SJCRH30 (cell line): ENCODE measurements at regions not wholly inside any gene's neighbourhood (a gene's known extent, or its start where the extent isn't known, plus 50 kb on each side); places are given as distances from the start of the nearest gene placed in this dataset.
"Not testable (repeated sequence)": the region's sequence is repeated elsewhere in the genome, so short reads cannot be mapped to it uniquely, and the experiment has no call there.

Experiments
- DNase-seq, 2 experiments: peaks; one replicate each; pipeline ENCODE4 v3.0.0-alpha.2; 2015 to 2020
- H3K27ac ChIP-seq: fragments of 250-450 bp; sonication (Bioruptor Pico); 2 replicates; pipeline ENCODE4 v1.5.1; 2020; ENCODE audit warnings: mild to moderate bottlenecking, moderate library complexity
- H3K27me3 ChIP-seq: fragments of 250-450 bp; sonication (Bioruptor Pico); 2 replicates; pipeline ENCODE4 v1.5.1; 2020; ENCODE audit warnings: mild to moderate bottlenecking, moderate library complexity
- H3K36me3 ChIP-seq: fragments of 250-450 bp; sonication (Bioruptor Pico); 2 replicates; pipeline ENCODE4 v1.5.1; 2020; ENCODE audit warnings: mild to moderate bottlenecking, moderate library complexity
- H3K4me1 ChIP-seq: fragments of 250-450 bp; sonication (Bioruptor Pico); 2 replicates; pipeline ENCODE4 v1.5.1; 2020; ENCODE audit warnings: mild to moderate bottlenecking, moderate library complexity
- H3K4me3 ChIP-seq: fragments of 250-450 bp; sonication (Bioruptor Pico); 2 replicates; pipeline ENCODE4 v1.5.1; 2020; ENCODE audit warnings: mild to moderate bottlenecking, moderate library complexity
- H3K9me3 ChIP-seq: fragments of 250-450 bp; sonication (Bioruptor Pico); replicated peaks from 2 replicates; pipeline ENCODE4 v1.5.1; 2020; ENCODE audit warnings: mild to moderate bottlenecking, moderate library complexity

DNA sequence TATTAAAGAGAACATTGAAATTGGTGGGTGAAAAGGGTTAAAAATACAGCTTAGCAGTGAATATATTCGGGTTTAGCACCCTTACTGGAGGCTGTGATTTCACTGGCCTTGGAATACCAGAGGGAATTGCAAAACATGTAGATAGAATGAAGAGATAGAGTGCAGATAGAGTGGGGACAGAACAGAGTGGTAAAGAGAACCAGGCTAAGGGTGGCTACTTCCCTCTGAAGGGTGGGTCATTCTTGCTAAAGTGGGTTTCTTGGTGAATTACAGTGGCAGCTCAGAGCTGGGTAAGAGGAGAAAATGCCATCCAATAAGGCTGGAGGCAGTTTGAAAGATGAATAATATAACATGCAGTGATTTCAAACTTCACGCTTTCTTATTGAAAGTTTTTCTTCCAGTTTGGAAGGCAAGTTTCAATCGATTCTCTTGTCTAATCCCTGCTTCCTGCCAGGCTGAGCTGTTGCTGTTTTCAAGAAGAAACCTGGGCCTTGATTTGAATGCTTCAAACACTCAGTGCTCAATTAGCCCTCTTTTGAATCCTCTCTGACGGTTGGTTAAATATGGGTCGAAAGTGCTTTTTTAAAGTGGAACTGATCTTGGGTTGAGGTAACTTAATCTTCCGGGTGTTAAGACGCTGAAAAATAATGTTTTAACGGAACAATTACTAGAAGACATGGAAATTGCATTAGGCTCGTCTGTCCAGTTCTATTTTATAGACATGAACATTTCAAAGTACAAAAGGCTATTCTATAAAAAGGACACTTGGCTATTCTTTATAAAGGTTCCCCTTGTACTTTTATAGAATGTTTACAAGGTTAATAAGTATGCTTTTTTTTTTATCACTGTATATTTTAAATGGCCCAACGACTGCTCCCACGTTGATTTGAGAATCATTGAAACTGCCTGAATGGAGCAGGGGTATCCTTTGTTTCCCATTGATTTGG is 203.3 kb downstream of the BCAS1 start:
- peak overlapping the region; percentile 51 for H3K4me3 ChIP-seq
- peak in 1 of 2 experiments; percentile 62 for DNase-seq
- peaks cover 37% of the 10 kb centered on the region for H3K4me1 ChIP-seq

DNA sequence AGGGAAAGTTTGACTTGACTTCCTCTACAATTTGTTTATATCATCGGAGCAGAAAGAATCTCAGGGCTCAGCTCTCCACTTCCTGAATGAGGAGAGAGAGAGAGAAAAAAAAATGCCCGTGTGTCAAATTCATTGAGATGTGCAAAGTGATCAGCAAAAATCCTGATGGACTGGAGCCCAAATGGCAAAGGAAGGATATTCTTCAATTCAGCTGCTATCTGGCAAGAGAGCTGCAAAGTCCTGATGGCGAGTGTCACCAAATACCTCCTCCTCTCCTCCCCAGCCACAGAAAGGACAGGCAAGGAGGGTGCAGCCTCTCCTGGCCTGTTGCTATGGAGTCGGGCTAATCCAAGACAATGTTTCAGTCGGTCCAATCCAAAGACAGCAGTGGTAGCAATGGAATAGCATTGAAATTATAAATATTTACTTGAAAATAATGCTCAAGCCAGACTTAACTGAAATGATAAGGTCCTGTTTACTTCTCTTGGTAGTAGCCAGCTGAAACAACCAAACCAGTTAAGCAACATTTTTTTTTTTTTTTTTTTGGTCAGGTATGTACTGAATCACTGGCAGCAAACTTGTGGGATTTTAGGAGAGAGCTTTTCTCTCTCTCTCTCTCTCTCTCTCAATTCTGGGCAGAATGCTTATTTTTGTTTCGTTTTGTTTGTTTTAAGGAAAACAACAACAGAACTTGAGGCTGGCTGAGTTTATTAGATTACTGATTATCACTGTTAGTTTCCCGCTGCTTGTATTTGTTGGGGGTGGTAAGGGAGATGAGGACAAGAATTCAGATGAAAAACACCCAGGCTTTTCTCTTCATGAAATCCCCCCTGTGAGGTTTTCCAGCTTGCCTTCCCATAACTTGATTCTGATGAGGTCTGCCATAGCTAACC is 204.2 kb downstream of the BCAS1 start:
- Histone ChIP-seq H3K4me1 (peaks cover 30% of the 10 kb centered on the region), H3K9me3 (no peaks in the 10 kb centered on the region), H3K36me3 (no peaks in the 10 kb centered on the region), H3K27ac (peak overlapping the region; percentile 35), H3K4me3 (peak overlapping the region; percentile 51), H3K27me3 (no peaks in the 10 kb centered on the region)
- peak; percentile 71 to 82 for DNase-seq

More for the DNA sequence above, 203.3 kb downstream of the BCAS1 start:
- H3K27ac ChIP-seq = peak overlapping the region; percentile 35
- no peaks in the 10 kb centered on the region for H3K9me3 ChIP-seq
- H3K36me3 ChIP-seq = no peaks in the 10 kb centered on the region
- no peaks in the 10 kb centered on the region for H3K27me3 ChIP-seq

DNA sequence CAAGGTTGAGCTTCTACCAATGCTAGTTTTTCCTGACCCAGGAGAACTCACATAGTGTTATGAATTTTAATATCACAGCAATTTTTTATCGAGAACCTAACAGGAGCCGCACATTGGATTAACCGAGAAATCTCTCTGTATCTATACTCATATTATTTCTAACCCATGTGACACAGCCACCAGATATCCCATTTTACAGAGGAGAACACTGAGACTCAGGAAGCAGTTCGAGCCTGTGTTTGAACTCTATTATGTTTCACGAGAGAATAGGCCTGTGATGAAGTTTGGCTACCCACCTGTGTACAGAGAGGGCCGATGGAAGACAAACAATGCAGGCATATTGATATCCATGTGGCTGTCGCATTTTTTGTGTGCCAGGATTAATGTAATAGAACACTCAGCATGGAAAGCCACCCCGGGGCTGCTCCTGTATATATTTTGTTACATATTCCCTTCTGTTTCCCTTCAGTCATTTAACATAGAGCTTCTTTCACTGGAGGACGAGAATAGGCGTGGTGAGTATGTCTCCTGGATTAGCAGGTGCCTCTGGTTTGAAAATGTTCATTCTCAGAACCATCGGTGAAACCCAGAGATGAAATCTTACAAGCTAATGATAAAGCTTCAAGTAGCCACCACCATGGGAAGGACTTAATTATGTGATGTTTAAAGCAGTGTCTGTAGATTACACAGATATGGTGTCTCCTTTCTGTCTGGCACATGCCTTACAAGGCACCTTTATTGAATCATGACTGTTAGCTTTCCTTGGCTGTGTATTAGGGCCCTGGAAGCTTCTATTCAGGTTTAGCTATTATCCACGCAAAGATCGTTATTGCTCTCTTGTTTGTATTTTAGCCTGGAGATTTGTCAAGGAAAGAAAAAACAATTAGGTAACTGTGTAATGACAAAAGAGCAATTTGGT is 205.4 kb downstream of the BCAS1 start:
- H3K4me1 ChIP-seq = peaks cover 27% of the 10 kb centered on the region
- not testable (repeated sequence) for H3K9me3 ChIP-seq, H3K36me3 ChIP-seq, H3K27me3 ChIP-seq, H3K27ac ChIP-seq
- peak in 1 of 2 experiments; percentile 35 for DNase-seq
- H3K4me3 ChIP-seq = peak overlapping the region; percentile 51

DNA sequence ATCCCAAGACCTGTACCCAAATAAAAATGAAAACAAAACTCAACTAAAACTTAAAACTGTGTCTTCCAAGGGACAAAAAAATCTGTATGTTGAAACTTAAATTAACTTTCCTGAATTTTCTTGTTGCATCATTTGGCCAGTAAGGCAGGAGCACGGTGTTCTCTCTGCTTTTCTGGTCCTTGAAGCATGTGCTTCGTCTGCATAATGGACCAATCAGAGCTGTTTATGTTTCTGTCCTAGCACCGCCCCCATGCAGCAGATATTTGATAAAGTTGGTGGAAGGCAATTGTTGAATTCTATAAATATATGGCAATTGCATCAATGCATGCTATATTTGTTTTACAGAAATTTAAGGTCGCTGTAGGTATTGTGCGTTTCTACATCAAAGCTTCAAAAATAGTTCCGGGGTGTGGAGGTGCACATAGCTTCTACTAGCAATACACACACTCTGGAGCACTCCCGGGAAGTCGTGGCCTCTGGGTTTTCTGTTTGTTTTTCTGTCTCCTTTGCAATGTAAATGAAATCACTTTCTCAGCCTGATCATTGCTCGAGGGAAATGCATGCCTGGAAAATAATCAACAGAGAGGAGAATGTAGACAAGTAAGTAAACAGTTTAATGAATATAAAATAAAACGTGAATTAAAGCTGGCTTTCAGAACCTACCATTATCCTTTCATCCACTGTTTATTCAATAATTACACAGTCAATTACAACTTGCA is 206.3 kb downstream of the BCAS1 start:
- Histone ChIP-seq H3K4me1 (peaks cover 21% of the 10 kb centered on the region), H3K4me3 (peak overlapping the region; percentile 18; the same call in 1 of the 2 replicates)
- H3K27ac ChIP-seq, H3K27me3 ChIP-seq, H3K36me3 ChIP-seq, H3K9me3 ChIP-seq: not testable (repeated sequence)
- DNase-seq = peak in 1 of 2 experiments; percentile 40

DNA sequence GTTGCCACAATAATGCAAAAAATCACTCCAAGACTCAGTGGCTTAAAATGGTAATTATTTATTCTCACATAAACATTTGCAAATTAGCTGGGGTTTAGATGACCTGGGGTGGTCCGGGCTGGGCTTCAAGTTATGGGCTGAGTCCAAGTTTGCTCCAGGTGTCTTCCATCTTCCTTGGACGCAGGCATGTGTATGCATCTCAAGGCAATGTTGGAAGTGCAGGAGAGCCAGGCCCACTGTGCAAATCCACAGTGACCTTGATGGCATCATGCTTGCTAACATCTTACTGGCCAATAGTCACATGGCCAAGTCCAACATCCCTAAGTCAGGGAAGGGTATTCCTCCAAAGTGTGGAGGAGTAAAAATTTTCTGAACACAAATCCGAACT is 206.9 kb downstream of the BCAS1 start:
- not testable (repeated sequence) for H3K27me3 ChIP-seq, H3K27ac ChIP-seq, H3K36me3 ChIP-seq, H3K9me3 ChIP-seq, H3K4me3 ChIP-seq, DNase-seq
- peaks cover 21% of the 10 kb centered on the region for H3K4me1 ChIP-seq

DNA sequence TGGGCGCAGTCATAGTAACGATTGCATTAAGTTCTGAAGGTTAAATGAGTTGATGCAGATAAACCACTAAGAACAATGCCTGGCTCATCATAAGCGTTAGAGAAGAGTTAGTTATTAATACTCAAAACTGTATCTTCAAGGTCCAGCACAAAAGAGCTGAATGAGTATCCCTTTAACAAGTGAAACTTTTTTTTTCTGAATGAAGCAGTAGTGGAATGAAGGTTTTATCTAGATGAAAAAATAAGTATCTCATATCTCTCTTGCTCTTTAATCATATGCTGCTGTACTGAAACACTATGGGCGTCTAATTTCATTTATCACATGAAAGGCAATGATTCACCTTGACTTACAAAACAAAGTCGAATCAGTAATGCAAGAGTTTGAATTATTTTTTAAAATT is 207.4 kb downstream of the BCAS1 start:
- H3K4me1 ChIP-seq = peaks cover 21% of the 10 kb centered on the region
- not testable (repeated sequence) for H3K27ac ChIP-seq, H3K9me3 ChIP-seq, DNase-seq, H3K27me3 ChIP-seq, H3K4me3 ChIP-seq, H3K36me3 ChIP-seq

DNA sequence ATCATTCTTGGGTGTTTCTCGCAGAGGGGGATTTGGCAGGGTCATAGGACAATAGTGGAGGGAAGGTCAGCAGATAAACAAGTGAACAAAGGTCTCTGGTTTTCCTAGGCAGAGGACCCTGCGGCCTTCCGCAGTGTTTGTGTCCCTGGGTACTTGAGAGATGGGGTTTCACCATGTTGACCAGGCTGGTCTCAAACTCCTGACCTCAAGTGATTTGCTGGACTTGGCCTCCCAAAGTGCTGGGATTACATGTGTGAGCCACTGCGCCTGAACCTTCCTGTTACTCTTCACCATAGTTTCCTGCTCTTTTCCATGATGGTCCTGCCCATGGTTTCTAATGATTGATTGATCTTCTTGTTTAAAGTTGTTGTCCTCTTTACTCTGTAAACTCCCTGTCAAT is 207.9 kb downstream of the BCAS1 start:
- H3K4me3 ChIP-seq, DNase-seq, H3K36me3 ChIP-seq, H3K9me3 ChIP-seq, H3K27ac ChIP-seq, H3K27me3 ChIP-seq: not testable (repeated sequence)
- peaks cover 16% of the 10 kb centered on the region for H3K4me1 ChIP-seq

DNA sequence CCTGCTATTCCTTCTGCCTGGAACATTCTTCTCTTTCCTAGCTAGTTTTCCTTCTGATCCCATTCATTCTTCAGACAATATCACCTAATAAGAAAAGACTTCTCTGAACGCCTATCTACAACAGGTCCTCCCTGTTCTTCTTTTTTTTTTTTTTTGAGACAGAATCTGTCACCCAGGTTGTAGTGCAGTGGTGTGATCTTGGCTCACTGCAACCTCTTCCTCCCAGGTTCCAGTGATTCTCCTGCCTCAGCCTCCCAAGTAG is 208.3 kb downstream of the BCAS1 start:
- H3K4me1 ChIP-seq = peaks cover 13% of the 10 kb centered on the region
- not testable (repeated sequence) for H3K36me3 ChIP-seq, H3K9me3 ChIP-seq, H3K4me3 ChIP-seq, H3K27me3 ChIP-seq, DNase-seq, H3K27ac ChIP-seq

DNA sequence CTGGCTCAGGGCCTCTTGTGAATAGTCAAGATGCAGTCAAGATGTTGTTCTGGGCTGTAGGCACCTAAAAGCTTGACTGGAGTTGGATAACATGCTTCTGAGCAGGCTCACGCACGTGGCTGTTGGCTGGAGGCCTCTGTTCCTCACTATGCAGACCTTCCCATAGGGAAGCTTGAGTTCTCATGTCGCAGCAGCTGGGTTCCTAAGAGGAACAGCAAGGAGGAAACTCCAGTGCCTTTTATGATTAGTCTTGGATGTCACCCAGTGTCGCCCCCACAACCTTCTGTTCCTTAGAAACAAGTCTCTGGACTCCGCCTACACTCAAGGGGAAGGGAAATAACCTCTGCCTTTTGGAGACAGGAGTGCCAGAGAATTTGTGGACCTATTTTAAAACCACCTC is 210.7 kb downstream of the BCAS1 start:
- Histone ChIP-seq H3K27ac (no peak overlapping the region), H3K36me3 (no peaks in the 10 kb centered on the region), H3K27me3 (no peaks in the 10 kb centered on the region), H3K4me1 (no peaks in the 10 kb centered on the region), H3K9me3 (no peaks in the 10 kb centered on the region), H3K4me3 (no peak overlapping the region)
- no peak for DNase-seq

DNA sequence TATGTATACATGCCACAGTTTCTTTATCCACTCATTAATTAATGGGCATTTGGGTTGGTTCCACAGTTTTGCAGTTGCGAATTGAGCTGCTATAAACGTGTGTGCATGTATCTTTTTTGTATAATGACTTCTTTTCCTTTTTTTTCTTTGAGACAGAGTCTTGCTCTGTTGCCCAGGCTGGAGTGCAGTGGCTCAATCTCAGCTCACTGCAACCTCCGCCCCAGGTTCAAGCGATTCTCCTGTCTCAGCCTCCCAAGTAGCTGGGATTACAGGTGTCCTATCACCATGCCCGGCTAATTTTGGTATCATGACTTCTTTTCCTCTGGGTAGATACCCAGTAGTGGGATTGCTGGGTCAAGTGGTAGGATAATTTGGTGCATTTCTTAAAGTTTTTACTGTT is 211.4 kb downstream of the BCAS1 start:
- H3K4me1 ChIP-seq, H3K9me3 ChIP-seq, H3K4me3 ChIP-seq, H3K27ac ChIP-seq, H3K27me3 ChIP-seq, DNase-seq, H3K36me3 ChIP-seq: not testable (repeated sequence)

DNA sequence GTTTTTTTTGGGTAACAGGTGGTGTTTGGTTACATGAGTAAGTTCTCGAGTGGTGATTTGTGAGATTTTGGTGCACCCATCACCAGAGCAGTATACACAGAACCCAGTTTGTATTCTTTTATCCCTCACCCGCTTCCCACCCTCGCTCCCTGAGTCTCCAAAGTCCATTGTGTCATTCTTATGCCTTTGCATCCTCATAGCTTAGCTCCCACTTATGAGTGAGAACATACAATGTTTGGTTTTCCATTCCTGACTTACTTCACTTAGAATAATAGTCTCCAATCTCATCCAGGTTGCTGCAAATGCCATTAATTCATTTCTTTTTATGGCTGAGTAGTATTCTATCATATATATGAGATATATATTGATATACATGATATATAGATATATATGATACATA is 211.9 kb downstream of the BCAS1 start:
- H3K27ac ChIP-seq, DNase-seq, H3K4me3 ChIP-seq, H3K36me3 ChIP-seq, H3K4me1 ChIP-seq, H3K27me3 ChIP-seq, H3K9me3 ChIP-seq: not testable (repeated sequence)

DNA sequence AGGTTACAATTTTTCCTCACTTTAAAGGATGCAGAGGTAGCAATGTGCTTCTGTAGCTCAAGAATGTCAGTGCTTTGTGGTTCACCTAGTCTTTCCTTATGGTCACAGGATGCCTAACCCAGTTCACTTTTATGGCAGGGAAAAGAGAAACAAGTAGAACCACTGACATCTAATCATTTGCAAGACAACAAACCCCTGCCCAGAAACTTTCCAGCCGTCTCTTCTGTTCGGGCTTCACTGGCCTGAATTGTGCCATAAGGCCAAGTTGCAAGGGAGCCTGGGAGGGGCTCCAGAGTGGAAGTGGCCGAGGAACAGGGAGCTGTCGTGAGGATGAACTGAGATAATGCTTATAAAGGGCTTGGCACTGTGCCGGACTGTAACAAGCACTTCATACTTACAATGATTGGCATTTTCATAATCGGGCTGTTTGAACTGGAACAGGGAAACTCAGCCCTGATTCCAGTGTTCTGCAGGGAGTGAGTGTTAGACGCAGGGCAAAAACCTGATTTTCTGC is 212.6 kb downstream of the BCAS1 start:
- Histone ChIP-seq H3K4me3 (no peak overlapping the region), H3K36me3 (no peaks in the 10 kb centered on the region), H3K9me3 (no peaks in the 10 kb centered on the region), H3K27ac (no peak overlapping the region), H3K4me1 (no peaks in the 10 kb centered on the region), H3K27me3 (no peaks in the 10 kb centered on the region)
- no peak for DNase-seq

DNA sequence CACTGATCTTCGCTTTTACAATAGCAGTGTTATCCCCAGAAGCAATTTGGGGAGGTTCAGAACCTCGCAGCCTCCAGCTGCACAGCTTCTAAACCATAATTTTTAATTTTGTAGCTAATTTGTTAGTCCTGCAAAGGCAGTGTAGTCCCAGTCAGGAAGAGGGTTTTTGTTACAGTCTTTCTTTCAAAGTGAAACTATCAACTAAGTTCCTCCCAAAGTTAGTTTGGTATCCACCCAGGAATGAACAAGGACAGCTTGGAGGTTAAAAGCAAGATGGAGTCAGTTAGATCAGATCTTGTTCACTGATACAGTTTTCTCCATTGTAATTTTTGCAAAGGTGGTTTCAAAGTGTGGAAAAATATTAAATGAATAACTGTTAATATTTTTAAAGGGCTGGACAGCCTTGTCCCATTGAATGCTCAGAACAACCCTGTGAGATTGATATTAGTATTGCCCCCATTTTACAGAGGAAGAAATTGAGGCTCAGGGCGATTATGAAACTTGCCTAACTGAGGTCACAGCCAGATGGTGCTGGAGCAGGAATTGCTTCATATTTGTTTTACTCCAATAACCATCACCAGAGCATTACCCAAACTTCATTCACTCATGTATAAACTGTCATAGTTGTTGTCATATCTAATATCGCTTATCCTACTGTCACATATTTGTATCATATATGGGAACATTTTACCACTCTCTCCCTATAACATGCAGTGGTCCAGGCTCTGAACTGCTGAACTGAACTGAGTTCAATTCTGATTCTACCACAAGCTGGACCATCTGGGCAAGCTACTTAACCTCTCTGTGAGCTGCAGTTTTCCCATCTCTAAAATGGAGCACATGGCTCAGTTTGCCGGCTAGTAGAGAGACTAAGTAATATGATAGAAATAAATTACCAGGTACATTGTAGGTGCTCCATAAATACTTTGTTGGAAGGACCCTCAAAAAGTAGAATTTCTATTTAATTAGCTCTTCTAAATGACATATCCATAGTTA is 213.8 kb downstream of the BCAS1 start:
- H3K9me3 ChIP-seq = no peaks in the 10 kb centered on the region
- H3K36me3 ChIP-seq = no peaks in the 10 kb centered on the region
- no peaks in the 10 kb centered on the region for H3K27me3 ChIP-seq
- H3K27ac ChIP-seq = no peak overlapping the region
- no peaks in the 10 kb centered on the region for H3K4me1 ChIP-seq
- no peak overlapping the region for H3K4me3 ChIP-seq
- no peak for DNase-seq
